ENCODE measurements at regions not wholly inside any gene's neighbourhood (a gene's known extent, or its start where the extent isn't known, plus 50 kb on each side); places are given as distances from the start of the nearest gene placed in this dataset.

DNA sequence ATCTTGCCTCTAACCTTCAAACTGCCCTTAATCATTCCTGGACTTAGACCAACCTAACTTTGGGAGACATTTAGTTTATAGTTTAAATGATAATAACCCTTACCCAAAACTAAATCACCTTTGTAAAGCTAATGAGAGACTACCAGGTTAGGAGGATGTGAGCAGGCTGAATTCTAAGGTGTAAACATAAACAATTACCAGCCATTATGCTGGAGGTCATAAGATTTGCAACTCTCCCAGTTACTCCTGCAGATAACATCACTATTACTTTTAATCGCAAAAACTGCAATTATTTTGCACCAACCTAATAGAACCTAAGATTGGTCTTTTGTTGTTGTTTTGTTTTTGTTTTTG, 86.5 kb upstream of the MSH6 start:
- TF ChIP-seq, protein P1, sequence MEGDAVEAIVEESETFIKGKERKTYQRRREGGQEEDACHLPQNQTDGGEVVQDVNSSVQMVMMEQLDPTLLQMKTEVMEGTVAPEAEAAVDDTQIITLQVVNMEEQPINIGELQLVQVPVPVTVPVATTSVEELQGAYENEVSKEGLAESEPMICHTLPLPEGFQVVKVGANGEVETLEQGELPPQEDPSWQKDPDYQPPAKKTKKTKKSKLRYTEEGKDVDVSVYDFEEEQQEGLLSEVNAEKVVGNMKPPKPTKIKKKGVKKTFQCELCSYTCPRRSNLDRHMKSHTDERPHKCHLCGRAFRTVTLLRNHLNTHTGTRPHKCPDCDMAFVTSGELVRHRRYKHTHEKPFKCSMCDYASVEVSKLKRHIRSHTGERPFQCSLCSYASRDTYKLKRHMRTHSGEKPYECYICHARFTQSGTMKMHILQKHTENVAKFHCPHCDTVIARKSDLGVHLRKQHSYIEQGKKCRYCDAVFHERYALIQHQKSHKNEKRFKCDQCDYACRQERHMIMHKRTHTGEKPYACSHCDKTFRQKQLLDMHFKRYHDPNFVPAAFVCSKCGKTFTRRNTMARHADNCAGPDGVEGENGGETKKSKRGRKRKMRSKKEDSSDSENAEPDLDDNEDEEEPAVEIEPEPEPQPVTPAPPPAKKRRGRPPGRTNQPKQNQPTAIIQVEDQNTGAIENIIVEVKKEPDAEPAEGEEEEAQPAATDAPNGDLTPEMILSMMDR (IDR thresholded peaks at IDR 0.05): no peak
- TF ChIP-seq POLR2AphosphoS5 (IDR thresholded peaks at IDR 0.05; ENCODE audit: insufficient read depth in 1 of 2, low read depth in 1 of 2): no peak

Data from vagina (tissue), 2 donors.